SU-DHL-6 (cell line): ENCODE measurements at regions not wholly inside any gene's neighbourhood (a gene's known extent, or its start where the extent isn't known, plus 50 kb on each side); places are given as distances from the start of the nearest gene placed in this dataset.

Experiments
- CTCF ChIP-seq: fragments of 200-600 bp; sonication (generic); IDR thresholded peaks from one replicate; pipeline ENCODE4 v1.5.1; 2017; ENCODE audit warnings: antibody characterized with exemption, mild to moderate bottlenecking, low read length, moderate library complexity; ENCODE audit not compliant: insufficient read depth, poor library complexity, severe bottlenecking
- EZH2phosphoT487 ChIP-seq: fragments of 200-600 bp; sonication (generic), shearing (Covaris generic); conservative IDR thresholded peaks from 2 replicates; pipeline ENCODE4 v1.6.1; 2018; ENCODE audit warnings: mild to moderate bottlenecking, antibody characterized with exemption, low read length, moderate library complexity, mixed read lengths

- no peak for TF ChIP-seq CTCF
- no peak for TF ChIP-seq EZH2phosphoT487
These were observed 150.3 kb downstream of the NDUFA10 start for GRCh38 chr2:239874636-239875356.
